ENCODE measurements at regions not wholly inside any gene's neighbourhood (a gene's known extent, or its start where the extent isn't known, plus 50 kb on each side); places are given as distances from the start of the nearest gene placed in this dataset.

DNA sequence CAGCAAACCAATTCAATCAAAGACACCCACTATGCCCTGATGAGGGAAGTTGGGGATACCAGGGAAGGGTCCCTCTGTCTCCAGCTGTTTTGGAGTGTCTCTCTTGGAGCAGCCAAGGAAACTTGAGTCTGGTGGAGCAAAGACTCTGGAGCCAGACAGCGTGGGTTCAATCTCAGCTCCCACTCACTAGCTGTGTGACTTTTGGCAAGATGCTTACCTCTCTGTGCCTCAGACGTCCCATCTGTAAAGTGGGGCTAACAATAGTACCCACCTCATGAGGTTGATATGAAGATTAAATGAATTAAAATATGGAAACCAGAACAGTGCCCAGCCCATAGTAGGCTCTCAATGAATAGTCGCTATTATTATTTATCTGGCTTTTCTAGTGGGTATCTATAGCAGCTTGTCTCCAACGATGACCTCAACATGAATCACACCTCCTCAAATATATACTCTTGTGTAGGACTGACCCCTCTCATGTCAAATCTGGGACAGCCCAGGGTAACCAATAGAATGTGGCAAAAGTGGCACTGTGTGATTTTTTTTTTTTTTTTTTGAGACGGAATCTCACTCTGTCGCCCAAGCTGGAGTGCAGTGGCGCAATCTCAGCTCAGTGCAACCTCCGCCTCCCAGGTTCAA lies 99.2 kb upstream of the FOXP4 start:
- Histone ChIP-seq H3K27ac (ENCODE audit: insufficient read depth, low read depth, low read length) (no peak overlapping the region), H3K36me3 (ENCODE audit: control insufficient read depth in 2 of 2, extremely low read depth in 1 of 2, insufficient read depth in 2 of 2, low read length in 2 of 2) (no peaks in the 10 kb centered on the region), H2AFZ (ENCODE audit: low read depth, low read length) (no peak overlapping the region), H3K79me2 (ENCODE audit: control insufficient read depth, insufficient read depth, low read length) (no peaks in the 10 kb centered on the region), H3K4me3 (replicated peaks in 1 of 3; ENCODE audit: insufficient read depth in 1 of 3, low read depth in 1 of 3, low read length in 3 of 3) (no peak overlapping the region), H3K9ac (replicated peaks; ENCODE audit: extremely low read depth, insufficient read depth, low read length) (no peak overlapping the region), H4K20me1 (replicated peaks; ENCODE audit: control insufficient read depth, extremely low read depth, insufficient read depth, low read length) (no peaks in the 10 kb centered on the region), H3K4me1 (ENCODE audit: control insufficient read depth, extremely low read depth, insufficient read depth, low read length) (no peaks in the 10 kb centered on the region), H3K27me3 (ENCODE audit: control insufficient read depth in 2 of 2, insufficient read depth in 2 of 2, low read length in 2 of 2) (peaks cover 24 to 27% of the 10 kb centered on the region in 2 experiments), H3K9me1 (replicated peaks; ENCODE audit: control insufficient read depth, extremely low read depth, insufficient read depth, low read length) (no peaks in the 10 kb centered on the region), H3K9me3 (replicated peaks; ENCODE audit: control insufficient read depth, insufficient read depth, low read length) (no peaks in the 10 kb centered on the region), H3K4me2 (ENCODE audit: insufficient read depth, low read length) (no peak overlapping the region)
- intact Hi-C loops (cut with micrococcal nuclease) (no loop called here), dilution Hi-C loops (cut with MboI; ENCODE audit: extremely low pct_ligation_motif_present, low sequenced_read_pairs) (no loop called here)
- ChIA-PET POLR2A (interaction anchor here (0.6 kb wide), 2 partner anchors 41 to 81 kb away, joined by 3 to 5 read pairs; no protein-coding TSS in a partner anchor), CTCF (interaction anchor here (2.3 kb wide), 1 partner anchor 22 kb away, joined by 12 read pairs; no protein-coding TSS in a partner anchor)
- DNase-seq (ENCODE audit: low read depth, low spot score) (no peak), FAIRE-seq (no peak)
- BruUV-seq (replicated peaks): no TSS peak
- TF ChIP-seq MYC (IDR thresholded peaks at IDR 0.05; ENCODE audit: low read depth, low read length) (no peak), POLR2AphosphoS5 (IDR thresholded peaks at IDR 0.05; ENCODE audit: insufficient read depth, low read depth, low read length) (no peak), JUN (IDR thresholded peaks at IDR 0.05; ENCODE audit: borderline replicate concordance, insufficient read depth, insufficient read length, low read depth) (no peak), POLR2A (IDR thresholded peaks at IDR 0.05; ENCODE audit: low read depth, low read length) (no peak), GATA2 (IDR thresholded peaks at IDR 0.05; ENCODE audit: insufficient read depth, insufficient read length, low read depth, low read length) (no peak)
- TF ChIP-seq, protein P1, sequence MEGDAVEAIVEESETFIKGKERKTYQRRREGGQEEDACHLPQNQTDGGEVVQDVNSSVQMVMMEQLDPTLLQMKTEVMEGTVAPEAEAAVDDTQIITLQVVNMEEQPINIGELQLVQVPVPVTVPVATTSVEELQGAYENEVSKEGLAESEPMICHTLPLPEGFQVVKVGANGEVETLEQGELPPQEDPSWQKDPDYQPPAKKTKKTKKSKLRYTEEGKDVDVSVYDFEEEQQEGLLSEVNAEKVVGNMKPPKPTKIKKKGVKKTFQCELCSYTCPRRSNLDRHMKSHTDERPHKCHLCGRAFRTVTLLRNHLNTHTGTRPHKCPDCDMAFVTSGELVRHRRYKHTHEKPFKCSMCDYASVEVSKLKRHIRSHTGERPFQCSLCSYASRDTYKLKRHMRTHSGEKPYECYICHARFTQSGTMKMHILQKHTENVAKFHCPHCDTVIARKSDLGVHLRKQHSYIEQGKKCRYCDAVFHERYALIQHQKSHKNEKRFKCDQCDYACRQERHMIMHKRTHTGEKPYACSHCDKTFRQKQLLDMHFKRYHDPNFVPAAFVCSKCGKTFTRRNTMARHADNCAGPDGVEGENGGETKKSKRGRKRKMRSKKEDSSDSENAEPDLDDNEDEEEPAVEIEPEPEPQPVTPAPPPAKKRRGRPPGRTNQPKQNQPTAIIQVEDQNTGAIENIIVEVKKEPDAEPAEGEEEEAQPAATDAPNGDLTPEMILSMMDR (IDR thresholded peaks at IDR 0.05; ENCODE audit: extremely low read depth in 1 of 2, insufficient read depth in 1 of 2, low read depth in 1 of 2, low read length in 2 of 2): no peak
